Kasumi-1 (cell line): ENCODE measurements at regions not wholly inside any gene's neighbourhood (a gene's known extent, or its start where the extent isn't known, plus 50 kb on each side); places are given as distances from the start of the nearest gene placed in this dataset.
"Not testable (repeated sequence)": the region's sequence is repeated elsewhere in the genome, so short reads cannot be mapped to it uniquely, and the experiment has no call there.

Experiments used
- DNase-seq, 2 experiments: peaks; one replicate each; lab custom pipeline; 2025; lab: John Stamatoyannopoulos, UW

DNA sequence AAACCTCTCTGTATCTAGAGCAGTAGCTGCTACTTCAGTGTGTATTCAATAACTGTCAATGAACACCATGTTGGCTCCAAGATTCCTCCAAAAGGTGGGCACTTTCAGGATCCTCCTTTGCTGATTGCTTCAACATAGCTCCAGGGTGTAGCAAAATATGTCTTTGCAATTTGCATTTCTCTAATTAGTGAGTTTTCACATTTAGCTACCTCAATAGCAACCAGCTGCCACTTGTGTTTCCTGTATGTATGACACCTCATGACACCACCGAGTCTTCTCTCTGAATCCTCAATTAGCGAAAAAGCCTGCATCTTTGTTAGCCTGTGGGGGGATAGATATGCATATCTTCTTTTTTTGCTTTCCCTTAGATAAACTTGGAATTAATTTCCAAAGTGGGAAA lies 898.3 kb upstream of the FAT3 start:
- DNase-seq: no peak

DNA sequence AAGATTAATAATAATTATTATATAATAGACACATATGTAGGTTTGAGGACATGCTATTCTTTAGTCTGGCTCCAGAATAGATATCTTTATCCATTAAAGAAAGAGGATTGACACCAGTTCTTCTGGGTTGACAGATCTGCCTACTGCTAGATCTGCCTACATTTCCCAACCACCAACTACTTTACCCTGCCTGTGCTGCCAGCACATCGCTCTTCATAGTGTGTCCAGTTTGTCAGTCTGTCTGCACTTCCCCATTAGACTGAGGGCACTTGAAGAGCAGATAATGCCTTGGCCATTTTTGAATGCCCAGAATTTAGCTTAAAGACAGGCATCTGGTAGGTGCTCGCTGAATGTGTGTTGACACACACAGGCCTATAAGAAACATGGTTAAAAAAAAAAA lies 910.1 kb upstream of the FAT3 start:
- DNase-seq: no peak

DNA sequence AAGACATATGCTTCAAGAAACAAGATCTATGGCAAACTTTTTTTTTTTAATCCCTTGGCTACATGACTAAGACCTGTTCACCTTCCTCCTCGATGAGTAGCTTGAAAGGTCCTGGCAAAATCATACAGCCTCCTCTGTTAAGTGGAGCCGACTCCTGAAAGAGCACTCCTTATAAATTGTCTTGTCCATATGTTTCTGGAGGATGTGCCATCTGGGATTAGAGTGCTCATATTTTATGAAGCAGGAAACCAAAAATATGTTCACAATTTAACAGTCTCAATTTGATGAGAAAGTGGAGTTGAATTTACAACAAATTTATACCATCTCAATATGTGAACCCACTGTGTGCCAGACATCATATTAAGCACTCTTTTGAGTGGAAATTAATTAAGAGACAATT lies 912.1 kb upstream of the FAT3 start:
- no peak for DNase-seq

- DNase-seq: no peak
Observed at GRCh38 chr11:91310085-91310484, 914.5 kb upstream of the FAT3 start.

DNA sequence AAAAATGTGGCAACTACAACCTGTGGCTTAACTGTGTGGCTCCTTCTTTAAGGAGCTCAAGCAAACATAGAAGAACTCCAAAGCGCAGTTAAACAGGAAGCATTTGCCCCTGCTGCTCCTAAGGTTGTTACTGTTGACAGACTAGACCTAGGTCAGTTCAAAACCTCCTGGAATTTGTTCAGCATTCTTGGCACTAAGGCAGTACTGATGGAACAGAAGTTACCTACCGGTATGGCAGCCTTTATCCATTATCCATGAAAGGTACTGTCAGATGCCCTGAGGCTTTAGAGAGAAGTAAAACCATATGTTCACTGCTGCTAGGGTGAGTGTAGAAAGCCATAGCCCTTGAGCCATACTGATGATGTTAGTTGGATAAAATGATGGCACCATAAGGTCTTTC lies 916.5 kb upstream of the FAT3 start:
- DNase-seq: no peak

DNA sequence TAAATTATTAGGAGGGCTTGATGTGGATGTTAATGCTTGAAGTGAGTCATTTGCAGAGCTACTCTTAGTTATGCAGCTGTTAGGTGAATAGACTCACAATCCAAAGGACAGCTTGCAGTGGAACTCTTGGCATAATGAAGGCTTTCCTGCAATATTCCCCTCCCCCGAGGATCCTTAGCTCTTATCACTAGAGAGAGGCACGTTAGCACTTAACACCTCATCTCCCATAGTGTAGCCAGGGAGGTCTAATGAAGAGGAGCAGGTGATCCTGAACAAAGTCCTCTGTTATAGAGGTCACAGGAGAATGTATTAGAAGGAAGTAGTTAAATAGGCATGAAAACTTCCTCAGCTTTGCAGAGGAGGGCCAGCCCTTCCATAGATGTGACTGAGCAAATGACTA lies 919.2 kb upstream of the FAT3 start:
- DNase-seq: no peak

DNA sequence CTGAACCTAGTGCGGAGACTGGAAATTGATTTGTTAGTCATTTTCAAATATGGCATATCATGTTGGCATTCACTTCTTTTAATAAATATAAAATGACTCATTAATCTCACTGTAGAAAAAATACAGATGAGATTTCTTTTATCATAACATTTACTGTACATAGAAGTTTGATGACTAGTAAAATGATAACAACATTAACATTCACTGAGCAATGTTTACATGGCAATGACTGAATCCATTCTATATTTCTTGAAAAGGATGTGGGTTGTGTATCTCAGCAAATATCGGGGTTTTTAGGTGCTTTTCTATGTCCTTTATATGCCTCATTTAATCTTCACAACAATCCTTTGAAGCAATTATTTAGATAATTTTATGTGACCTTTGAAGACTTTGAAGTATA lies 920.9 kb upstream of the FAT3 start:
- DNase-seq: no peak

- no peak for DNase-seq
Observed at GRCh38 chr11:91299980-91300379, 924.6 kb upstream of the FAT3 start.

DNA sequence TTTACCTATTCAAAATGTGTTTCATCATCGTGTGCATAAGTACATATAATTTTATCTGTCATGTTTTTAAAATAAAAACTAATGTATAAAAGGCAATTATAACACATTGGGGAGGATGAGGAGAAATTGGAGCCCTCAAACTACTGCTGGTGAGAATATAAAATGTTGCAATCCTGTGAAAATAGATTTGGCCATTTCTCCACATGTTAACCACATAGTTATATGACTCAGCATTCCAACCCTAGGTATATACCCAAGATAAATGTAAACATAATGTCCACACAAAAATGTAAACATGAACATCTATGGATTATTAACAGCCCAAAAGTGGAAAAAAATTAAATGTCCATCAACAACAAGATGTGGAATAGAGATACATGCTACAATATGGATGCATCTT lies 928.0 kb upstream of the FAT3 start:
- no peak for DNase-seq

- no peak for DNase-seq
Observed at GRCh38 chr11:91295591-91295990, 929.0 kb upstream of the FAT3 start.

DNA sequence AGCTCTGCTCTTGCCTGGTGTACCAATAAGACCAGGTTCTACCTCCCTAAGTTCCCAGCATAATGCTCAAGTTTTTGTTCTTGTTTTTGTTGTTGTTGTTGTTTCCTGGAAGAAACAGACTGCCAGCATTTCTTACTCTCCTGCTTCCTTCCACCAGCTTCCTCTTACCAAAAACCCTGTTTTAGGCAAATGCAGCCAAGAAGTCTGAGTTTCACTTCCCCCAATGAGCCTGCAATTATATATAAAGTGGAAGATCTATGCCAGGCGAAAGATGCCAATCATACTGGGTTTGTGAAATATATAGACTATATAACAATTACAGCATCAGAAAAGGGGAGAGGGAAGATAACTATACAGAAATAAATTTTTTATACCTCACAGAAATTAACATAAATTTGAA lies 931.5 kb upstream of the FAT3 start:
- DNase-seq: no peak

- DNase-seq: no peak
Observed at GRCh38 chr11:91272089-91272488, 952.5 kb upstream of the FAT3 start.

GRCh38 chr11:91268512-91269295 lies 955.9 kb upstream of the FAT3 start:
- not testable (repeated sequence) for DNase-seq

- no peak for DNase-seq
Observed at GRCh38 chr11:91265946-91266345, 958.7 kb upstream of the FAT3 start.

DNA sequence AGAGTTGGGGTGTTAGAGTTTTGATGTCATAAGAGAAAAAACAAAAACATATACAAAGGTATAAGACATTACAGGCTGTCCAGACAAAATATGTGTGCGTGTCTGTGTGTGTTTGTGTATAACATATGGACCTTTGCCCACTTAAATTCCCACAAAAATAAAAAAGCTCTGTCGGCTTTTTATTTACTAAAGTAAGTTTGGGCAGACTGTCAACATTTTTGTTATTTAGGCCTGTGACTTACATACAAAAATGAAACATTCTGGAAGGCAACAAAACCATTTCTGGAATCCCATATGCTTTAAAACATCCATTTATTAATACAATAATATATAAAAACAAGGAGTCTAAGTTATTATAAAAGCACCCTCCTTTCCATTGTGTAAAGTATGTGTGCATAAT lies 960.1 kb upstream of the FAT3 start:
- DNase-seq: no peak

GRCh38 chr11:91263496-91264365 lies 960.9 kb upstream of the FAT3 start:
- no peak for DNase-seq

- DNase-seq: no peak
Observed at GRCh38 chr11:91261513-91261912, 963.1 kb upstream of the FAT3 start.

DNA sequence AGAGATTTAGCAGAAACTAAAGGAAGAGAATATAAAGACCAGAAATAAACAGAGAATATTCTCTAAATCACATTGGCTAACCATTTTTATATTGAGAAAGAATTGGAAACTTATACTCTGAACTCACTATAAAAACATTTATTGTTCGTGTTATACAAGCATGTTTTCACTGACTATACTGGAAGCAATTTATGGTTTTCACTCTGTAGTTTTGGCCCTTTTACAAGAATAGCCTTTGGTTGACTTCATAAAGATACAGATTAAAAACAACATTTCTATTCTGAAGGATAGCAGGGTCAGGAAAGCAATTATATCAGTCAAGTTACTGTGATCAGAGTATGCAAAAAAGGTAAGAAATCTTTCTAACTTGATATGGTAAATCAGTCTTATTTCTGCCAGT lies 965.7 kb upstream of the FAT3 start:
- no peak for DNase-seq

GRCh38 chr11:91257667-91258066 lies 967.0 kb upstream of the FAT3 start:
- no peak for DNase-seq

DNA sequence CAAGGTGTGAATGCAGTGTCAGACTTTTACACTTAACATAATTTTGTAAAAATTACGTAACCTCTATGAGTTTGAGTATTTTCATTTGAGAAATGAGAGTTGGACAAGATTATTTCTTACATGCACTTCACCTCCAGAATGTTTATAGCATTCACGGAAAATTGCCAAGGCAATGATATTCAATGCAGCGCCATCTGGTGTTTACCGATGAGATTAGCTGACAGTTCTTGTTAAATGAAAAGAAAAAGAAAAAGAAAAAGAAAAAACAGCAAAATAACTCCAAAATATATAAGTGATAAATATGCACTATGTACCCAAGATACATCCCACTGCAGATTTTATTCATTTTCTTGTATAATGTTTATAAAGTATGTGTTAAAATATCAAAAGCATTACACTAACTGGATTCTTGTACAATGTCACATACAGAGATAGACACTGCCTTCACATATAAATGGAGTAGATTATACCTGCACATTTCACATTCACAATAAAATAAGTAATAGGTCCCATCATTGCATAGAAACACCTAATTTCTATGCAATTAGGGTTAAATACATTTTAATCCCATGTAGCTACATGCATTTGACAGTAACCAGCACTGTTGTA lies 976.3 kb upstream of the FAT3 start:
- DNase-seq: peak; percentile 32 to 51

DNA sequence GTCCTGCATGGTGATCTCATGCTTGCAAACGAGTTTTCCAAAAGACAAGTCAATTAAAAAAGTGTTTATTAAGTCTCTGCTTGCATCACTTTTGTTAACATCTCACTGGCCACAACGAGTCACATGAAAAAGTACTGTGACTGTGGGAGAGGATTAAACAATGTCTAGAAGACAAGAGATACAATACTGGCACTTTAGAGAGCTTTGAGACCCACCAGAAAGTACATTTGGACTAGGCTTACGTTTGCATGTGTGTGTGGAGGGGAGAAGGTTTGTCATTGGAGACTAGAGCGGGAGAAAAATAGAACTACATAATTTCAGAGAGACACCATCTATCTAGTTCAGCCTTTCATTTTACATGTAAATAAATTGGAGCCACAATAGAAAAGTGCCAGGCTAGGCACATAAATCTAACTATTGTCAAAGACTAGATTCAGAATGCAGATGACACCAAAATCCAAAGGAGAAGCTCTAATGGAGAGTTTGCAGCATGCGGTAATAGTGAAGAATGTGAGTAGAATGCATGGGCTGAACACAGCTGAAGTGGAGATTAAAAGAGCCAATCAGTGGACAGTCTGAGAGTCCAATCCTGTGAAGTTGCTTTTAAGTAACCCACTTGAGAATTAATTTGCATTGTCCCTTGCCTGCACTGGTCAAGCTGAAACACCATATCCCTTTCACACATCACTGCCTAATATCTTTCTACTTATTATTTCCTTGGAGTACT lies 977.4 kb upstream of the FAT3 start:
- no peak for DNase-seq

- DNase-seq: no peak
Observed at GRCh38 chr11:91244912-91245311, 979.7 kb upstream of the FAT3 start.
